ENCODE measurements at regions not wholly inside any gene's neighbourhood (a gene's known extent, or its start where the extent isn't known, plus 50 kb on each side); places are given as distances from the start of the nearest gene placed in this dataset.
A peak's percentile ranks its signal among the peaks of the same experiment; 100 is the strongest.

- no peak overlapping the region for H3K9ac ChIP-seq (ENCODE audit: low read length)
- no peak overlapping the region for H3K27ac ChIP-seq (ENCODE audit: low read length)
- H3K79me2 ChIP-seq (ENCODE audit: low read length) = no peaks in the 10 kb centered on the region
- H3K4me2 ChIP-seq (ENCODE audit: low read length) = no peak overlapping the region
- H3K4me1 ChIP-seq (ENCODE audit: low read length) = peaks cover 12% of the 10 kb centered on the region
- H3K4me3 ChIP-seq (ENCODE audit: low read length) = no peak overlapping the region
- no peak overlapping the region for H2AFZ ChIP-seq (ENCODE audit: low read depth, low read length)
- no peaks in the 10 kb centered on the region for H3K27me3 ChIP-seq (ENCODE audit: low read depth, low read length)
- no peaks in the 10 kb centered on the region for H3K36me3 ChIP-seq (replicated peaks; ENCODE audit: low read depth, low read length)
- no peaks in the 10 kb centered on the region for H3K9me3 ChIP-seq (ENCODE audit: insufficient read depth, low read length)
- no peaks in the 10 kb centered on the region for H4K20me1 ChIP-seq (ENCODE audit: insufficient read depth, low read length)
- no peak for TF ChIP-seq EZH2phosphoT487 (IDR thresholded peaks at IDR 0.05; ENCODE audit: low read depth)
- no peak for TF ChIP-seq CTCF (IDR thresholded peaks at IDR 0.05; ENCODE audit: low read depth, low read length)
Measured at GRCh38 chr7:17462131-17462631, 163.7 kb downstream of the AHR start.

DNA sequence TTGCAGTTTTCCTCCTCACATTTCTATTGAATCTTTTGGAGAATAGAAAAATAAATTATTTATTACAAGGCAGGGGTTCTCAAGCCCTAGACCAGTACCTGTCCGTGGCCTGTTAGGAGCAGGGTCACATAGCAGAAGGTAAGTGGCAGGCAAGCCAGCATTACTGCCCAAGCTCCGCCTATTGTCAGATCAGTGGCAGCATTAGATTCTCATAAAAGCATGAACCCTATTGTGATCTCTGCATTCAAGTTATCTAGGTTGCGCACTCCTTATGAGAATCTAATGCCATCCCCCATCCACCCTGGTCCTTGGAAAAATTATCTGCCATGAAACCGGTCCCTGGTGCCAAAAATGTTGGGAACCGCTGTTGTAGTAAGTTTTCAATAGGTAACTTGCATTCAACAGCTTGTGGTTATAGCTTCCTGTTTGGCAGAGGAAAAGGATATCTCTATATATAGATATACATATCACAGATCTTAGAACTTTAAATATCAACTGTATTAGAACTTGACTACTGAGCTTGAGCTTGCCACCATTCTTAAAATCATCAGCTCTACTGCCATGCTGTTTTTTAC lies 165.1 kb downstream of the AHR start:
- H3K27ac ChIP-seq (ENCODE audit: low read length) = no peak overlapping the region

GRCh38 chr7:17466216-17466615 lies 167.8 kb downstream of the AHR start:
- no peak overlapping the region for H3K27ac ChIP-seq (ENCODE audit: low read length)
- no peaks in the 10 kb centered on the region for H3K9me3 ChIP-seq (ENCODE audit: insufficient read depth, low read length)
- 0 out of 2 replicates have a peak overlapping the region, but pooled peaks have one; percentile 8 for H3K4me3 ChIP-seq (ENCODE audit: low read length)
- no peak overlapping the region for H2AFZ ChIP-seq (ENCODE audit: low read depth, low read length)
- no peak overlapping the region for H3K9ac ChIP-seq (ENCODE audit: low read length)
- H4K20me1 ChIP-seq (ENCODE audit: insufficient read depth, low read length) = no peaks in the 10 kb centered on the region
- peaks cover 2% of the 10 kb centered on the region for H3K36me3 ChIP-seq (replicated peaks; ENCODE audit: low read depth, low read length)
- peak overlapping the region; percentile 36 for H3K4me2 ChIP-seq (ENCODE audit: low read length)
- H3K79me2 ChIP-seq (ENCODE audit: low read length) = no peaks in the 10 kb centered on the region
- H3K4me1 ChIP-seq (ENCODE audit: low read length) = peaks cover 19% of the 10 kb centered on the region
- H3K27me3 ChIP-seq (ENCODE audit: low read depth, low read length) = no peaks in the 10 kb centered on the region
- no peak for TF ChIP-seq EZH2phosphoT487 (IDR thresholded peaks at IDR 0.05; ENCODE audit: low read depth)
- TF ChIP-seq CTCF (IDR thresholded peaks at IDR 0.05; ENCODE audit: low read depth, low read length) = no peak

More for the DNA sequence above, 165.1 kb downstream of the AHR start:
- Histone ChIP-seq H3K36me3 (replicated peaks; ENCODE audit: low read depth, low read length) (no peaks in the 10 kb centered on the region), H3K27me3 (ENCODE audit: low read depth, low read length) (no peaks in the 10 kb centered on the region), H3K4me3 (ENCODE audit: low read length) (no peak overlapping the region), H3K4me2 (ENCODE audit: low read length) (no peak overlapping the region), H2AFZ (ENCODE audit: low read depth, low read length) (no peak overlapping the region), H3K79me2 (ENCODE audit: low read length) (no peaks in the 10 kb centered on the region), H3K9me3 (ENCODE audit: insufficient read depth, low read length) (no peaks in the 10 kb centered on the region), H3K4me1 (ENCODE audit: low read length) (peaks cover 17% of the 10 kb centered on the region), H4K20me1 (ENCODE audit: insufficient read depth, low read length) (no peaks in the 10 kb centered on the region), H3K9ac (ENCODE audit: low read length) (no peak overlapping the region)
- TF ChIP-seq EZH2phosphoT487 (IDR thresholded peaks at IDR 0.05; ENCODE audit: low read depth) = no peak
- TF ChIP-seq CTCF (IDR thresholded peaks at IDR 0.05; ENCODE audit: low read depth, low read length) = no peak

DNA sequence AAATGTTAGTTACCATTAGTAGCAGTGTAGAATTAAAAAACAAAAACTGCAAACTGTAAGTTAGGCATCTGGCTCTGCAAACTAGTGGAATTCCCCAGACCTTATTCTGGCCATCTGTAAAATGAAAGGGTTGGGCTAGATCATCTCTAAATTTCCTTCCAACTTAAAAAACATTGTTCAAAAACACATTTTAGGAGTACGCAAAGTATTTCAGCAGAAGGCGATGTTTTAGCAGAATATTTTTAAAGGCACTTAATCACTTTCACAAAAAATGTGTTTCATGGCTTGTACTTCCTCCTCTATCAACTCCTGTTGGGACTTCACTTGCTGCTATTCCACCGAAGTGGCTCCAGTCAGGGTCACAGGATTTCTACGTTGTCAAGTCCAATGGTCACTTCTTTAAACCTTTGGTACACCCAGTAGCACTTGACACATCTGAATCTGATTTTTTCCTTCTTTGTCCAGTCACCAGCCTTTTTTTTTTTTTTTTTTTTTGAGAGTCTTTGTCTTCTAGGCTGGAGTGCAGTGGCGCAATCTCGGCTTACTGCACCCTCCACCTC lies 169.0 kb downstream of the AHR start:
- Histone ChIP-seq H3K4me1 (ENCODE audit: low read length) (peaks cover 31% of the 10 kb centered on the region), H4K20me1 (ENCODE audit: insufficient read depth, low read length) (no peaks in the 10 kb centered on the region), H3K36me3 (replicated peaks; ENCODE audit: low read depth, low read length) (peaks cover 2% of the 10 kb centered on the region), H3K79me2 (ENCODE audit: low read length) (no peaks in the 10 kb centered on the region), H3K4me3 (ENCODE audit: low read length) (no peak overlapping the region), H2AFZ (ENCODE audit: low read depth, low read length) (no peak overlapping the region), H3K27ac (ENCODE audit: low read length) (no peak overlapping the region), H3K4me2 (ENCODE audit: low read length) (peak overlapping the region; percentile 12; the same call in 1 of the 2 replicates), H3K9me3 (ENCODE audit: insufficient read depth, low read length) (no peaks in the 10 kb centered on the region), H3K27me3 (ENCODE audit: low read depth, low read length) (no peaks in the 10 kb centered on the region), H3K9ac (ENCODE audit: low read length) (no peak overlapping the region)
- TF ChIP-seq EZH2phosphoT487 (IDR thresholded peaks at IDR 0.05; ENCODE audit: low read depth) = no peak
- no peak for TF ChIP-seq CTCF (IDR thresholded peaks at IDR 0.05; ENCODE audit: low read depth, low read length)
